ENCODE measurements at regions not wholly inside any gene's neighbourhood (a gene's known extent, or its start where the extent isn't known, plus 50 kb on each side); places are given as distances from the start of the nearest gene placed in this dataset.

DNA sequence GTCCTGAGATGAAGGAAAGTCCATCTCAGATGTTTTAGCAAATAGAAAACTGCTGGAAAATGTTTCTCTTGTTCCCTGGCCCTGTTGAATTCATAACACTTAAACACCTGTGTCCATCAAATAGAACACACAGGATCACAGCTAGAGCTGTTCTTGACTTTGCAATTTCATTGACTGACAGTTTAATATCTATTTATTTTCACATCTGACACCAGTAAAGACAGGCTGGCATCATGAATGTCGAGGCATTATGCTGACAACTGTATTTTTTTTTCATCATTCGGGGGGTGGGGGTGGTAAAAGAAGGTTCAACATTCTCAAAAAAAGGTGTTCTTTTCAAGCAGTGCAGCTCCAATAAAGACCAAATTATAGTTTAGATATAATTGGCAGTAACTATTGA, 591.2 kb upstream of the PTBP2 start:
- TF ChIP-seq POLR2A (IDR thresholded peaks at IDR 0.05): no peak
- no peak for TF ChIP-seq POLR2AphosphoS5 (IDR thresholded peaks at IDR 0.05)
- TF ChIP-seq, protein P1, sequence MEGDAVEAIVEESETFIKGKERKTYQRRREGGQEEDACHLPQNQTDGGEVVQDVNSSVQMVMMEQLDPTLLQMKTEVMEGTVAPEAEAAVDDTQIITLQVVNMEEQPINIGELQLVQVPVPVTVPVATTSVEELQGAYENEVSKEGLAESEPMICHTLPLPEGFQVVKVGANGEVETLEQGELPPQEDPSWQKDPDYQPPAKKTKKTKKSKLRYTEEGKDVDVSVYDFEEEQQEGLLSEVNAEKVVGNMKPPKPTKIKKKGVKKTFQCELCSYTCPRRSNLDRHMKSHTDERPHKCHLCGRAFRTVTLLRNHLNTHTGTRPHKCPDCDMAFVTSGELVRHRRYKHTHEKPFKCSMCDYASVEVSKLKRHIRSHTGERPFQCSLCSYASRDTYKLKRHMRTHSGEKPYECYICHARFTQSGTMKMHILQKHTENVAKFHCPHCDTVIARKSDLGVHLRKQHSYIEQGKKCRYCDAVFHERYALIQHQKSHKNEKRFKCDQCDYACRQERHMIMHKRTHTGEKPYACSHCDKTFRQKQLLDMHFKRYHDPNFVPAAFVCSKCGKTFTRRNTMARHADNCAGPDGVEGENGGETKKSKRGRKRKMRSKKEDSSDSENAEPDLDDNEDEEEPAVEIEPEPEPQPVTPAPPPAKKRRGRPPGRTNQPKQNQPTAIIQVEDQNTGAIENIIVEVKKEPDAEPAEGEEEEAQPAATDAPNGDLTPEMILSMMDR (IDR thresholded peaks at IDR 0.05): no peak
